DND-41 (cell line): ENCODE measurements at regions not wholly inside any gene's neighbourhood (a gene's known extent, or its start where the extent isn't known, plus 50 kb on each side); places are given as distances from the start of the nearest gene placed in this dataset.

Experiments used
- ATAC-seq: fragments of 200-7000 bp; cut with Tn5 transposase; 3 replicates; pipeline ENCODE4 v1.9.1; 2021; ENCODE audit warnings: low read depth; ENCODE audit not compliant: insufficient read depth
- DNase-seq: peaks from one replicate; pipeline ENCODE4 v3.0.0-alpha.2; 2020
- H2AFZ ChIP-seq: 2 replicates; pipeline ENCODE4 v1.6.0; 2012; ENCODE audit warnings: low read depth, low read length
- H3K27ac ChIP-seq: 2 replicates; pipeline ENCODE4 v1.5.1; 2012; ENCODE audit warnings: low read length, inconsistent platforms
- H3K27me3 ChIP-seq: fragments of 200-600 bp; sonication (generic); 2 replicates; pipeline ENCODE4 v1.6.0; 2012; ENCODE audit warnings: low read length, mild to moderate bottlenecking, inconsistent platforms; ENCODE audit not compliant: insufficient read depth, poor library complexity
- H3K36me3 ChIP-seq: 2 replicates; pipeline ENCODE4 v1.5.1; 2012; ENCODE audit warnings: low read length, inconsistent platforms; ENCODE audit not compliant: insufficient read depth
- H3K4me1 ChIP-seq: 2 replicates; pipeline ENCODE4 v1.5.1; 2012; ENCODE audit warnings: mild to moderate bottlenecking, low read length; ENCODE audit not compliant: insufficient read depth
- H3K4me2 ChIP-seq: 2 replicates; pipeline ENCODE4 v1.6.0; 2012; ENCODE audit warnings: mild to moderate bottlenecking, moderate library complexity, low read length, inconsistent platforms; ENCODE audit not compliant: insufficient read depth
- H3K4me3 ChIP-seq, 2 experiments: fragments of 200-600 bp in 1 of 2; shearing (Covaris generic) in 1 of 2; 2 replicates each; pipeline ENCODE4 v1.5.1; 2012 to 2016; ENCODE audit warnings: inconsistent platforms in 2 of 2, low read length in 2 of 2, mild to moderate bottlenecking in 2 of 2, low read depth in 1 of 2, moderate library complexity in 1 of 2
- H3K79me2 ChIP-seq: 2 replicates; pipeline ENCODE4 v1.6.0; 2012; ENCODE audit warnings: low read length, inconsistent platforms; ENCODE audit not compliant: insufficient read depth
- H3K9ac ChIP-seq: 2 replicates; pipeline ENCODE4 v1.6.0; 2012; ENCODE audit warnings: low read depth, mild to moderate bottlenecking, inconsistent platforms, low read length, moderate library complexity
- H3K9me3 ChIP-seq: 2 replicates; pipeline ENCODE4 v1.5.1; 2012; ENCODE audit warnings: low read length, moderate library complexity, mild to moderate bottlenecking, inconsistent platforms; ENCODE audit not compliant: insufficient read depth, severe bottlenecking
- H4K20me1 ChIP-seq: 2 replicates; pipeline ENCODE4 v1.6.0; 2012; ENCODE audit warnings: low read length; ENCODE audit not compliant: insufficient read depth
- CTCF ChIP-seq: IDR thresholded peaks from 2 replicates; pipeline ENCODE4 v1.5.1; 2012; ENCODE audit warnings: borderline replicate concordance, low read length, moderate library complexity, mild to moderate bottlenecking; ENCODE audit not compliant: poor library complexity, severe bottlenecking; ENCODE audit errors: extremely low read depth
- EZH2 ChIP-seq: IDR thresholded peaks from 3 replicates; pipeline ENCODE4 v1.6.1; 2012; ENCODE audit warnings: borderline replicate concordance, low read depth, mild to moderate bottlenecking, moderate library complexity, low read length, inconsistent platforms; ENCODE audit not compliant: severe bottlenecking

- Histone ChIP-seq H3K79me2 (no peaks in the 10 kb centered on the region), H3K4me1 (no peaks in the 10 kb centered on the region), H3K27me3 (no peaks in the 10 kb centered on the region), H3K4me3 (no peak overlapping the region), H2AFZ (no peak overlapping the region), H3K4me2 (no peak overlapping the region), H3K9ac (no peak overlapping the region), H3K27ac (no peak overlapping the region), H3K36me3 (no peaks in the 10 kb centered on the region), H3K9me3 (no peaks in the 10 kb centered on the region), H4K20me1 (no peaks in the 10 kb centered on the region)
- ATAC-seq, result no peak
- no peak for TF ChIP-seq EZH2
- no peak for TF ChIP-seq CTCF
- DNase-seq, result no peak
Observed at GRCh38 chr4:34512616-34513015, 1731.7 kb downstream of the ARAP2 start.

- no peaks in the 10 kb centered on the region for H3K27me3 ChIP-seq
- H3K36me3 ChIP-seq, result no peaks in the 10 kb centered on the region
- TF ChIP-seq CTCF, result no peak
- no peak for TF ChIP-seq EZH2
- H3K9ac ChIP-seq, result no peak overlapping the region
- ATAC-seq (no peak), DNase-seq (no peak)
- H3K79me2 ChIP-seq, result no peaks in the 10 kb centered on the region
- no peaks in the 10 kb centered on the region for H4K20me1 ChIP-seq
- H3K4me3 ChIP-seq, result no peak overlapping the region
- H2AFZ ChIP-seq, result no peak overlapping the region
- H3K4me1 ChIP-seq, result no peaks in the 10 kb centered on the region
- no peak overlapping the region for H3K27ac ChIP-seq
- H3K9me3 ChIP-seq, result no peaks in the 10 kb centered on the region
- H3K4me2 ChIP-seq, result no peak overlapping the region
Observed at GRCh38 chr4:34516524-34516923, 1727.8 kb downstream of the ARAP2 start.

GRCh38 chr4:34534916-34535315, 1709.4 kb downstream of the ARAP2 start:
- Histone ChIP-seq H3K36me3 (no peaks in the 10 kb centered on the region), H3K4me2 (no peak overlapping the region), H3K27ac (no peak overlapping the region), H4K20me1 (no peaks in the 10 kb centered on the region), H3K27me3 (no peaks in the 10 kb centered on the region), H3K4me1 (no peaks in the 10 kb centered on the region), H3K79me2 (no peaks in the 10 kb centered on the region), H3K9ac (no peak overlapping the region), H2AFZ (no peak overlapping the region), H3K9me3 (no peaks in the 10 kb centered on the region), H3K4me3 (no peak overlapping the region)
- no peak for ATAC-seq
- no peak for DNase-seq
- TF ChIP-seq CTCF (no peak), EZH2 (no peak)

- Histone ChIP-seq H4K20me1 (no peaks in the 10 kb centered on the region), H3K9ac (no peak overlapping the region), H2AFZ (no peak overlapping the region)
Observed at GRCh38 chr4:34566091-34566490, 1678.2 kb downstream of the ARAP2 start.

More at GRCh38 chr4:34566091-34566490, 1678.2 kb downstream of the ARAP2 start:
- H3K4me3 ChIP-seq, result no peak overlapping the region
- H3K36me3 ChIP-seq, result no peaks in the 10 kb centered on the region
- H3K4me2 ChIP-seq, result no peak overlapping the region
- ATAC-seq, result no peak
- H3K4me1 ChIP-seq, result no peaks in the 10 kb centered on the region
- no peaks in the 10 kb centered on the region for H3K27me3 ChIP-seq
- H3K27ac ChIP-seq, result no peak overlapping the region
- TF ChIP-seq EZH2 (no peak), CTCF (no peak)
- DNase-seq, result no peak
- no peaks in the 10 kb centered on the region for H3K9me3 ChIP-seq
- H3K79me2 ChIP-seq, result no peaks in the 10 kb centered on the region
